ENCODE measurements at regions not wholly inside any gene's neighbourhood (a gene's known extent, or its start where the extent isn't known, plus 50 kb on each side); places are given as distances from the start of the nearest gene placed in this dataset.

GRCh38 chr2:156908825-156909224 lies 348.7 kb upstream of the GALNT5 start:
- intact Hi-C loops (cut with DNase I) = no loop called here
- Histone ChIP-seq H3K27me3 (no peaks in the 10 kb centered on the region), H3K4me1 (replicated peaks in 1 of 2) (no peaks in the 10 kb centered on the region), H3K27ac (no peak overlapping the region), H3K36me3 (replicated peaks in 1 of 2) (no peaks in the 10 kb centered on the region), H3K4me3 (no peak overlapping the region), H3K9me3 (replicated peaks in 1 of 3) (no peaks in the 10 kb centered on the region)
- 33 to 53% (median 41%) methylated on average over 1 of the region's 1 CpG for WGBS, 4 donors
- no peak for DNase-seq
- no peak for TF ChIP-seq CTCF (IDR thresholded peaks at IDR 0.05)
- TF ChIP-seq POLR2A (IDR thresholded peaks at IDR 0.05) = no peak

GRCh38 chr2:156909983-156910382 lies 347.5 kb upstream of the GALNT5 start:
- TF ChIP-seq CTCF (IDR thresholded peaks at IDR 0.05) (no peak), POLR2A (IDR thresholded peaks at IDR 0.05) (no peak)
- H3K27ac ChIP-seq = no peak overlapping the region
- intact Hi-C loops (cut with DNase I) = no loop called here

GRCh38 chr2:156915332-156915731 lies 342.2 kb upstream of the GALNT5 start:
- Histone ChIP-seq H3K36me3 (replicated peaks in 1 of 2) (no peaks in the 10 kb centered on the region), H3K27ac (no peak overlapping the region), H3K9me3 (replicated peaks in 1 of 3) (no peaks in the 10 kb centered on the region), H3K4me3 (no peak overlapping the region), H3K27me3 (no peaks in the 10 kb centered on the region), H3K4me1 (replicated peaks in 1 of 2) (no peaks in the 10 kb centered on the region)
- intact Hi-C loops (cut with DNase I) = no loop called here
- no peak for TF ChIP-seq CTCF (IDR thresholded peaks at IDR 0.05)
- TF ChIP-seq POLR2A (IDR thresholded peaks at IDR 0.05) = no peak
- no peak for DNase-seq

More at GRCh38 chr2:156909983-156910382, 347.5 kb upstream of the GALNT5 start:
- Histone ChIP-seq H3K36me3 (replicated peaks in 1 of 2) (no peaks in the 10 kb centered on the region), H3K4me3 (no peak overlapping the region), H3K4me1 (replicated peaks in 1 of 2) (no peaks in the 10 kb centered on the region), H3K9me3 (replicated peaks in 1 of 3) (no peaks in the 10 kb centered on the region), H3K27me3 (no peaks in the 10 kb centered on the region)
- 69 to 78% (median 71%) methylated on average over 5 of the region's 5 CpGs for WGBS, 4 donors
- no peak for DNase-seq

GRCh38 chr2:156918410-156918809 lies 339.1 kb upstream of the GALNT5 start:
- no peaks in the 10 kb centered on the region for H3K36me3 ChIP-seq (replicated peaks in 1 of 2)
- no peak overlapping the region for H3K27ac ChIP-seq
- intact Hi-C loops (cut with DNase I) = no loop called here
- TF ChIP-seq CTCF (IDR thresholded peaks at IDR 0.05) = no peak
- TF ChIP-seq POLR2A (IDR thresholded peaks at IDR 0.05) = no peak
- H3K27me3 ChIP-seq = no peaks in the 10 kb centered on the region
- H3K4me1 ChIP-seq (replicated peaks in 1 of 2) = no peaks in the 10 kb centered on the region
- H3K9me3 ChIP-seq (replicated peaks in 1 of 3) = no peaks in the 10 kb centered on the region
- no peak for DNase-seq
- WGBS, 4 donors = 61 to 75% (median 64%) methylated on average over 1 of the region's 1 CpG
- H3K4me3 ChIP-seq = no peak overlapping the region

Data from adrenal gland (tissue), 9 donors.